HEK293 (cell line): ENCODE measurements at regions not wholly inside any gene's neighbourhood (a gene's known extent, or its start where the extent isn't known, plus 50 kb on each side); places are given as distances from the start of the nearest gene placed in this dataset.

Source experiments
- CTCF ChIA-PET: fragments of 350-600 bp; formaldehyde crosslinking; extraction: SDS; loops from one replicate; lab custom pipeline; 2021; ENCODE audit warnings: antibody characterized with exemption; lab: Yijun Ruan, JAX
- POLR2A ChIA-PET: fragments of 300-600 bp; formaldehyde crosslinking; extraction: SDS; loops from one replicate; lab custom pipeline; 2020; ENCODE audit warnings: antibody characterized with exemption, inconsistent platforms; lab: Yijun Ruan, JAX
- H3K27ac ChIP-seq: fragments of 200-500 bp; sonication (Bioruptor generic); 2 replicates; pipeline ENCODE4 v1.5.1; 2014; ENCODE audit warnings: low read depth, low read length, control low read depth, inconsistent platforms; ENCODE audit errors: extremely low read depth
- H3K36me3 ChIP-seq, 2 experiments: fragments of 200-500 bp in 1 of 2; sonication (Bioruptor generic) in 1 of 2; 1 replicate in 1 of 2; 2 replicates in 1 of 2; pipeline ENCODE4 v1.5.1; 2014 to 2017; ENCODE audit warnings: inconsistent platforms in 2 of 2, low read length in 2 of 2; ENCODE audit not compliant: control insufficient read depth in 2 of 2, insufficient read depth in 1 of 2
- H3K4me1 ChIP-seq: fragments of 200-500 bp; sonication (Bioruptor generic); 2 replicates; pipeline ENCODE4 v1.5.1; 2014; ENCODE audit warnings: mild to moderate bottlenecking, low read length, inconsistent platforms; ENCODE audit not compliant: control insufficient read depth, insufficient read depth
- H3K4me3 ChIP-seq: 2 replicates; pipeline ENCODE4 v1.5.1; 2011; ENCODE audit warnings: low read depth, mild to moderate bottlenecking, control low read depth, low read length, moderate library complexity
- H3K9me3 ChIP-seq: fragments of 200-500 bp; sonication (Bioruptor generic); 2 replicates; pipeline ENCODE4 v1.5.1; 2014; ENCODE audit warnings: low read depth, low read length, inconsistent platforms; ENCODE audit not compliant: control insufficient read depth, insufficient read depth
- KLF7 ChIP-seq: fragments of 450-650 bp; formaldehyde crosslinking; IDR thresholded peaks from 2 replicates; pipeline ENCODE4 v1.5.1; 2016; ENCODE audit warnings: missing biosample characterization, missing genetic modification characterization, borderline replicate concordance
- REPIN1 ChIP-seq: fragments of 450-650 bp; formaldehyde crosslinking; IDR thresholded peaks from 2 replicates; pipeline ENCODE4 v1.5.1; 2017; ENCODE audit warnings: missing biosample characterization, missing genetic modification characterization, low read depth
- ZFP3 ChIP-seq: fragments of 450-650 bp; formaldehyde crosslinking; IDR thresholded peaks from 2 replicates; pipeline ENCODE4 v1.5.1; 2016; ENCODE audit warnings: low read depth, missing biosample characterization, missing genetic modification characterization
- ZNF10 ChIP-seq: fragments of 450-650 bp; formaldehyde crosslinking; IDR thresholded peaks from 2 replicates; pipeline ENCODE4 v1.5.1; 2017; ENCODE audit warnings: missing biosample characterization, missing genetic modification characterization
- ZNF274 ChIP-seq, 2 experiments: fragments of 200-500 bp in 1 of 2; fragments of 450-650 bp in 1 of 2; sonication (Bioruptor generic) in 1 of 2; formaldehyde crosslinking in 1 of 2; IDR thresholded peaks; 2 replicates each; pipeline versions ENCODE4 v1.5.1 to v1.6.1; 2014 to 2016; ENCODE audit warnings: borderline replicate concordance in 1 of 2, inconsistent platforms in 1 of 2, low read length in 1 of 2, missing biosample characterization in 1 of 2, missing genetic modification characterization in 1 of 2
- ZNF292 ChIP-seq: fragments of 450-650 bp; formaldehyde crosslinking; IDR thresholded peaks from 2 replicates; pipeline ENCODE4 v1.5.1; 2016; ENCODE audit warnings: low read depth, missing biosample characterization, missing genetic modification characterization, borderline replicate concordance
- ZNF510 ChIP-seq: fragments of 450-650 bp; formaldehyde crosslinking; IDR thresholded peaks from 2 replicates; pipeline ENCODE4 v1.5.1; 2018; ENCODE audit warnings: mild to moderate bottlenecking, missing genetic modification characterization, missing biosample characterization; ENCODE audit not compliant: insufficient replicate concordance
- ZNF544 ChIP-seq: fragments of 450-650 bp; formaldehyde crosslinking; IDR thresholded peaks from 2 replicates; pipeline ENCODE4 v1.5.0; 2017; ENCODE audit warnings: missing biosample characterization, missing genetic modification characterization
- ZNF600 ChIP-seq: fragments of 450-650 bp; formaldehyde crosslinking; IDR thresholded peaks from 2 replicates; pipeline ENCODE4 v1.5.1; 2016; ENCODE audit warnings: missing biosample characterization, missing genetic modification characterization
- ZNF76 ChIP-seq: fragments of 450-650 bp; formaldehyde crosslinking; IDR thresholded peaks from 2 replicates; pipeline ENCODE4; 2016; ENCODE audit warnings: low read depth, missing biosample characterization, missing genetic modification characterization, borderline replicate concordance
- ZNF792 ChIP-seq: fragments of 450-650 bp; formaldehyde crosslinking; IDR thresholded peaks from 2 replicates; pipeline ENCODE4 v1.5.1; 2016; ENCODE audit warnings: missing biosample characterization, missing genetic modification characterization
- ZNF843 ChIP-seq: fragments of 450-650 bp; formaldehyde crosslinking; IDR thresholded peaks from 2 replicates; pipeline ENCODE4 v1.5.1; 2016; ENCODE audit warnings: missing biosample characterization, missing genetic modification characterization
- TF ChIP-seq, protein P1 (sequence below): fragments of 450-650 bp; formaldehyde crosslinking; IDR thresholded peaks from 2 replicates; pipeline ENCODE4 v1.5.1; 2016; ENCODE audit warnings: missing biosample characterization, missing genetic modification characterization
- TF ChIP-seq, protein P2 (sequence below): fragments of 450-650 bp; formaldehyde crosslinking; IDR thresholded peaks from 2 replicates; pipeline ENCODE4 v1.5.1; 2016; ENCODE audit warnings: missing biosample characterization, missing genetic modification characterization
- TF ChIP-seq, protein P3 (sequence below): fragments of 450-650 bp; formaldehyde crosslinking; IDR thresholded peaks from 2 replicates; pipeline ENCODE4 v1.5.1; 2017; ENCODE audit warnings: missing biosample characterization, missing genetic modification characterization
- TF ChIP-seq, protein P4 (sequence below): fragments of 450-650 bp; formaldehyde crosslinking; conservative IDR thresholded peaks from 2 replicates; pipeline ENCODE4 v1.5.1; 2016; ENCODE audit warnings: low read depth, missing biosample characterization, missing genetic modification characterization
- TF ChIP-seq, protein P5 (sequence below): fragments of 450-650 bp; formaldehyde crosslinking; IDR thresholded peaks from 2 replicates; pipeline ENCODE4 v1.5.1; 2016; ENCODE audit warnings: missing biosample characterization, missing genetic modification characterization
- TF ChIP-seq, protein P6 (sequence below): sonication (generic); formaldehyde crosslinking; IDR thresholded peaks from 2 replicates; pipeline ENCODE4 v1.8.1; 2022; ENCODE audit warnings: mild to moderate bottlenecking, moderate library complexity, missing genetic modification reagents

DNA sequence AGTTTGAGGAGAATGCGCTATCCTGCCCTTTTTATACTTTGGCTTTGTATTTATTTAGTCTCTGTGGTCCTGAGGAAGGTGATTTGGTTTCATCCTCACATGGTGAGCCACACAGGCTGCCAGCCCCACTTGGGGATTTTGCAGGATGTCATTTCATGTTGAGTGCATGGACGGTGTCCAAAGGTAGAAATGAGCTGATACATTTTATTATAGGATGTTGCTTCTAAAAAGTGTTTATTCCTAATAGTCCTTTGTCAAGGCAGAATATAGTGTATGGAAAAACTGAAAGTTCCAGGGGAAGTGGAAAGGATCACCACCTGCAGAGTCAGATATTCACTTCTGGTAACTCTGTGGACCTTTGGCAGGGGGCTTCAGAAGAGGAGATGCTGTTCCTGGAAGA, 434.6 kb downstream of the CD109 start (continued):
- no peak for TF ChIP-seq ZNF10

DNA sequence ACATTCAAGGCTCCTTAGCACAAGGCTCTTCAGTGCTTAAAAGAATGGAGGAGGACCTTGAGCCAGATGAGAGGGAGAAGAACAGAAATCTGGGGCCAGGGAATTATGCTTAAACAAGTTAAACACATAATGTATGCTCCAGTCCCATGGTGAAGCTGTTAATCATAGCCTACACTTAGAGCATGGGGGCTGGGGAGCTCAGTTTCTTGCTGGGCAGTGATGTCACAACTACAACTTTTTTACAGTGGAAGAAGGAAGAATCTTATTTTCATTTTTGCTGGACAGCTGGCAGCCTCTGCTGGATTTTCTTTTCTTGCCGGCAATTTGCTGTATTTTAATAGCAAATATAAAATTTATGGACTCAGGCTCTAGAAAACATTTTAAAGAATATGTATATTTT, 432.5 kb downstream of the CD109 start:
- H3K36me3 ChIP-seq: no peaks in the 10 kb centered on the region
- TF ChIP-seq ZNF544 (tag by site-specific recombination) (no peak), ZNF600 (tag by site-specific recombination) (no peak), ZNF76 (no peak), ZNF292 (tag by site-specific recombination) (no peak), ZNF792 (tag by site-specific recombination) (no peak), ZFP3 (tag by site-specific recombination) (no peak), ZNF510 (tag by site-specific recombination) (no peak), ZNF843 (tag by site-specific recombination) (no peak), REPIN1 (tag by site-specific recombination) (no peak), KLF7 (no peak), ZNF274 (IDR thresholded peaks at IDR 0.05; ENCODE audit: low read length) (no peak), ZNF274 (tag by site-specific recombination; IDR thresholded peaks at IDR 0.05; ENCODE audit: borderline replicate concordance) (no peak)
- TF ChIP-seq, protein P1, sequence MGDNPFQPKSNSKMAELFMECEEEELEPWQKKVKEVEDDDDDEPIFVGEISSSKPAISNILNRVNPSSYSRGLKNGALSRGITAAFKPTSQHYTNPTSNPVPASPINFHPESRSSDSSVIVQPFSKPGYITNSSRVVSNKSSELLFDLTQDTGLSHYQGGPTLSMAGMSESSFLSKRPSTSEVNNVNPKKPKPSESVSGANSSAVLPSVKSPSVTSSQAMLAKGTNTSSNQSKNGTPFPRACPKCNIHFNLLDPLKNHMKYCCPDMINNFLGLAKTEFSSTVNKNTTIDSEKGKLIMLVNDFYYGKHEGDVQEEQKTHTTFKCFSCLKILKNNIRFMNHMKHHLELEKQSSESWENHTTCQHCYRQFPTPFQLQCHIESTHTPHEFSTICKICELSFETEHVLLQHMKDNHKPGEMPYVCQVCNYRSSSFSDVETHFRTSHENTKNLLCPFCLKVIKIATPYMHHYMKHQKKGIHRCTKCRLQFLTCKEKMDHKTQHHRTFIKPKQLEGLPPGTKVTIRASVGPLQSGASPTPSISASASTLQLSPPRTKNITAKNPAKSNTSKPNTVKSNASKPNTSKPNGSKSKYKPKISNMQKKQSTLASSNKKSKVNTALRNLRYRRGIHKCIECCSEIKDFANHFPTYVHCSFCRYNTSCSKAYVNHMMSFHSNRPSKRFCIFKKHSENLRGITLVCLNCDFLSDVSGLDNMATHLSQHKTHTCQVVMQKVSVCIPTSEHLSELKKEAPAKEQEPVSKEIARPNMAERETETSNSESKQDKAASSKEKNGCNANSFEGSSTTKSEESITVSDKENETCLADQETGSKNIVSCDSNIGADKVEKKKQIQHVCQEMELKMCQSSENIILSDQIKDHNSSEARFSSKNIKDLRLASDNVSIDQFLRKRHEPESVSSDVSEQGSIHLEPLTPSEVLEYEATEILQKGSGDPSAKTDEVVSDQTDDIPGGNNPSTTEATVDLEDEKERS (tag by site-specific recombination): no peak
- TF ChIP-seq, protein P2, sequence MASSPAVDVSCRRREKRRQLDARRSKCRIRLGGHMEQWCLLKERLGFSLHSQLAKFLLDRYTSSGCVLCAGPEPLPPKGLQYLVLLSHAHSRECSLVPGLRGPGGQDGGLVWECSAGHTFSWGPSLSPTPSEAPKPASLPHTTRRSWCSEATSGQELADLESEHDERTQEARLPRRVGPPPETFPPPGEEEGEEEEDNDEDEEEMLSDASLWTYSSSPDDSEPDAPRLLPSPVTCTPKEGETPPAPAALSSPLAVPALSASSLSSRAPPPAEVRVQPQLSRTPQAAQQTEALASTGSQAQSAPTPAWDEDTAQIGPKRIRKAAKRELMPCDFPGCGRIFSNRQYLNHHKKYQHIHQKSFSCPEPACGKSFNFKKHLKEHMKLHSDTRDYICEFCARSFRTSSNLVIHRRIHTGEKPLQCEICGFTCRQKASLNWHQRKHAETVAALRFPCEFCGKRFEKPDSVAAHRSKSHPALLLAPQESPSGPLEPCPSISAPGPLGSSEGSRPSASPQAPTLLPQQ (tag by site-specific recombination): no peak
- TF ChIP-seq, protein P3, sequence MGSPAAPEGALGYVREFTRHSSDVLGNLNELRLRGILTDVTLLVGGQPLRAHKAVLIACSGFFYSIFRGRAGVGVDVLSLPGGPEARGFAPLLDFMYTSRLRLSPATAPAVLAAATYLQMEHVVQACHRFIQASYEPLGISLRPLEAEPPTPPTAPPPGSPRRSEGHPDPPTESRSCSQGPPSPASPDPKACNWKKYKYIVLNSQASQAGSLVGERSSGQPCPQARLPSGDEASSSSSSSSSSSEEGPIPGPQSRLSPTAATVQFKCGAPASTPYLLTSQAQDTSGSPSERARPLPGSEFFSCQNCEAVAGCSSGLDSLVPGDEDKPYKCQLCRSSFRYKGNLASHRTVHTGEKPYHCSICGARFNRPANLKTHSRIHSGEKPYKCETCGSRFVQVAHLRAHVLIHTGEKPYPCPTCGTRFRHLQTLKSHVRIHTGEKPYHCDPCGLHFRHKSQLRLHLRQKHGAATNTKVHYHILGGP: no peak
- TF ChIP-seq, protein P4, sequence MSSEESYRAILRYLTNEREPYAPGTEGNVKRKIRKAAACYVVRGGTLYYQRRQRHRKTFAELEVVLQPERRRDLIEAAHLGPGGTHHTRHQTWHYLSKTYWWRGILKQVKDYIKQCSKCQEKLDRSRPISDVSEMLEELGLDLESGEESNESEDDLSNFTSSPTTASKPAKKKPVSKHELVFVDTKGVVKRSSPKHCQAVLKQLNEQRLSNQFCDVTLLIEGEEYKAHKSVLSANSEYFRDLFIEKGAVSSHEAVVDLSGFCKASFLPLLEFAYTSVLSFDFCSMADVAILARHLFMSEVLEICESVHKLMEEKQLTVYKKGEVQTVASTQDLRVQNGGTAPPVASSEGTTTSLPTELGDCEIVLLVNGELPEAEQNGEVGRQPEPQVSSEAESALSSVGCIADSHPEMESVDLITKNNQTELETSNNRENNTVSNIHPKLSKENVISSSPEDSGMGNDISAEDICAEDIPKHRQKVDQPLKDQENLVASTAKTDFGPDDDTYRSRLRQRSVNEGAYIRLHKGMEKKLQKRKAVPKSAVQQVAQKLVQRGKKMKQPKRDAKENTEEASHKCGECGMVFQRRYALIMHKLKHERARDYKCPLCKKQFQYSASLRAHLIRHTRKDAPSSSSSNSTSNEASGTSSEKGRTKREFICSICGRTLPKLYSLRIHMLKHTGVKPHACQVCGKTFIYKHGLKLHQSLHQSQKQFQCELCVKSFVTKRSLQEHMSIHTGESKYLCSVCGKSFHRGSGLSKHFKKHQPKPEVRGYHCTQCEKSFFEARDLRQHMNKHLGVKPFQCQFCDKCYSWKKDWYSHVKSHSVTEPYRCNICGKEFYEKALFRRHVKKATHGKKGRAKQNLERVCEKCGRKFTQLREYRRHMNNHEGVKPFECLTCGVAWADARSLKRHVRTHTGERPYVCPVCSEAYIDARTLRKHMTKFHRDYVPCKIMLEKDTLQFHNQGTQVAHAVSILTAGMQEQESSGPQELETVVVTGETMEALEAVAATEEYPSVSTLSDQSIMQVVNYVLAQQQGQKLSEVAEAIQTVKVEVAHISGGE (tag by site-specific recombination): no peak
- TF ChIP-seq, protein P5, sequence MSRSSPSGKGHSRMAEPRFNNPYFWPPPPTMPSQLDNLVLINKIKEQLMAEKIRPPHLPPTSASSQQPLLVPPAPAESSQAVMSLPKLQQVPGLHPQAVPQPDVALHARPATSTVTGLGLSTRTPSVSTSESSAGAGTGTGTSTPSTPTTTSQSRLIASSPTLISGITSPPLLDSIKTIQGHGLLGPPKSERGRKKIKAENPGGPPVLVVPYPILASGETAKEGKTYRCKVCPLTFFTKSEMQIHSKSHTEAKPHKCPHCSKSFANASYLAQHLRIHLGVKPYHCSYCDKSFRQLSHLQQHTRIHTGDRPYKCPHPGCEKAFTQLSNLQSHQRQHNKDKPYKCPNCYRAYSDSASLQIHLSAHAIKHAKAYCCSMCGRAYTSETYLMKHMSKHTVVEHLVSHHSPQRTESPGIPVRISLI (tag by site-specific recombination): no peak
- TF ChIP-seq, protein P6, sequence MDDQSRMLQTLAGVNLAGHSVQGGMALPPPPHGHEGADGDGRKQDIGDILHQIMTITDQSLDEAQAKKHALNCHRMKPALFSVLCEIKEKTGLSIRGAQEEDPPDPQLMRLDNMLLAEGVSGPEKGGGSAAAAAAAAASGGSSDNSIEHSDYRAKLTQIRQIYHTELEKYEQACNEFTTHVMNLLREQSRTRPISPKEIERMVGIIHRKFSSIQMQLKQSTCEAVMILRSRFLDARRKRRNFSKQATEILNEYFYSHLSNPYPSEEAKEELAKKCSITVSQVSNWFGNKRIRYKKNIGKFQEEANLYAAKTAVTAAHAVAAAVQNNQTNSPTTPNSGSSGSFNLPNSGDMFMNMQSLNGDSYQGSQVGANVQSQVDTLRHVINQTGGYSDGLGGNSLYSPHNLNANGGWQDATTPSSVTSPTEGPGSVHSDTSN (CRISPR knock-in tag): no peak
- H3K27ac ChIP-seq: no peak overlapping the region
- POLR2A ChIA-PET: no interaction called here
- CTCF ChIA-PET: no interaction called here
- H3K4me3 ChIP-seq: no peak overlapping the region
- H3K9me3 ChIP-seq: no peaks in the 10 kb centered on the region
- no peaks in the 10 kb centered on the region for H3K4me1 ChIP-seq
